GM12878 (cell line): ENCODE measurements at regions not wholly inside any gene's neighbourhood (a gene's known extent, or its start where the extent isn't known, plus 50 kb on each side); places are given as distances from the start of the nearest gene placed in this dataset.

Source experiments
- ESRRA ChIP-seq: IDR thresholded peaks from 2 replicates; pipeline ENCODE4 v1.6.1; 2012; ENCODE audit warnings: mild to moderate bottlenecking, low read length, improper control_type of control experiment
- SP1 ChIP-seq: IDR thresholded peaks from one replicate; pipeline ENCODE4 v1.6.1; 2011; ENCODE audit warnings: low read depth, low read length

DNA sequence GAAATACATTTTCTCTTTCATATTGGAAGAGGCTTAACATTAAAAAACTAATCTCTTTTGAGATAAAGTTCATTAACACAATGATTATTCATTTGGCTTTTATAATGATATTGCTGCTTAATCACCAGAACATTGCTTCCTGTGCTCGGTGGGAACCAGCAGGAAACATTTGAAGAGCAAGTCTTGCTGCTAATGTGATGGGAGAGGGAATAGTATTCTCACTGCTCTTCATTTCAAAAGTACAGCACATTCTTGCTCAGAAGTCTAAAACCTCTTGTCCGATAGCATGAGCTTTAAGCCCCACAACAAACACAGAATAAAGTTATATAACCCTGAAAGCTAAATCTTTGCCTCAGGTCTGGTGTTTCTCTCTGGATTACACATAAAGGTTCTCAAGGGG lies 190.8 kb upstream of the CNTN4 start:
- TF ChIP-seq ESRRA = no peak
- no peak for TF ChIP-seq SP1
